Endometrial microvascular endothelial cells (primary cell): ENCODE measurements at regions not wholly inside any gene's neighbourhood (a gene's known extent, or its start where the extent isn't known, plus 50 kb on each side); places are given as distances from the start of the nearest gene placed in this dataset.
"Not testable (repeated sequence)": the region's sequence is repeated elsewhere in the genome, so short reads cannot be mapped to it uniquely, and the experiment has no call there.

ENCODE experiments used
- in situ Hi-C: cut with HindIII; loops from 2 replicates; pipeline ENCODE4 v1.10.0; 2017; ENCODE audit warnings: low sequenced_read_pairs, low pct_unique_long_range_greater_than_20kb; ENCODE audit errors: inconsistent ontology term

GRCh38 chr12:75820071-75820470, 211.5 kb downstream of the PHLDA1 start:
- in situ Hi-C loops: no loop called here

GRCh38 chr12:75819512-75819911, 212.1 kb downstream of the PHLDA1 start:
- in situ Hi-C loops: no loop called here

GRCh38 chr12:75818863-75819262, 212.7 kb downstream of the PHLDA1 start:
- in situ Hi-C loops: no loop called here

- in situ Hi-C loops: no loop called here
Measured at GRCh38 chr12:75816897-75817296, 214.7 kb downstream of the PHLDA1 start.

GRCh38 chr12:75815756-75816155, 215.8 kb downstream of the PHLDA1 start:
- in situ Hi-C loops: no loop called here

- in situ Hi-C loops: no loop called here
Measured at GRCh38 chr12:75814851-75815754, 216.5 kb downstream of the PHLDA1 start.

- in situ Hi-C loops: no loop called here
Measured at GRCh38 chr12:75813072-75813471, 218.5 kb downstream of the PHLDA1 start.

- in situ Hi-C loops: no loop called here
Measured at GRCh38 chr12:75812271-75813018, 219.1 kb downstream of the PHLDA1 start.

GRCh38 chr12:75809746-75810145, 221.8 kb downstream of the PHLDA1 start:
- in situ Hi-C loops: no loop called here

- in situ Hi-C loops: no loop called here
Measured at GRCh38 chr12:75807494-75807893, 224.1 kb downstream of the PHLDA1 start.

GRCh38 chr12:75805905-75806304, 225.7 kb downstream of the PHLDA1 start:
- in situ Hi-C loops: no loop called here

GRCh38 chr12:75805320-75805719, 226.3 kb downstream of the PHLDA1 start:
- in situ Hi-C loops: no loop called here

- in situ Hi-C loops: no loop called here
Measured at GRCh38 chr12:75798136-75798926, 233.2 kb downstream of the PHLDA1 start.

GRCh38 chr12:75795125-75795524, 236.5 kb downstream of the PHLDA1 start:
- in situ Hi-C loops: no loop called here

GRCh38 chr12:75792687-75793086, 238.9 kb downstream of the PHLDA1 start:
- in situ Hi-C loops: no loop called here

GRCh38 chr12:75790219-75790618, 241.4 kb downstream of the PHLDA1 start:
- in situ Hi-C loops: no loop called here

GRCh38 chr12:75787146-75787545, 244.4 kb downstream of the PHLDA1 start:
- in situ Hi-C loops: not testable (repeated sequence)

GRCh38 chr12:75786070-75786469, 245.5 kb downstream of the PHLDA1 start:
- in situ Hi-C loops: no loop called here

GRCh38 chr12:75784591-75784990, 247.0 kb downstream of the PHLDA1 start:
- in situ Hi-C loops: no loop called here
